ENCODE measurements at regions not wholly inside any gene's neighbourhood (a gene's known extent, or its start where the extent isn't known, plus 50 kb on each side); places are given as distances from the start of the nearest gene placed in this dataset.

- intact Hi-C loops (cut with micrococcal nuclease): loop anchor here (1.0 to 2.0 kb wide), 4 partner anchors 48 to 222 kb away; partner anchors contain the start of genes SORL1 and SORL1-AS1
- DNase-seq (peak; percentile 89), ATAC-seq (ENCODE audit: low read depth) (peak; percentile 98)
- H3K4me3 ChIP-seq (ENCODE audit: control extremely low read depth in 1 of 5, extremely low read depth in 1 of 5, insufficient read depth in 1 of 5, low read depth in 2 of 5, low read length in 4 of 5): peak overlapping the region in 3 of 5 experiments; percentile 33 to 40 (median 34)
- ChIA-PET POLR2A (interaction anchor here (0.7 to 2.3 kb wide), 10 partner anchors 9 to 85 kb away, joined by 3 to 8 read pairs (median 4); partner anchors contain the start of genes SC5D, SORL1 and SORL1-AS1), CTCF (interaction anchor here (0.9 to 2.8 kb wide), 13 partner anchors 9 to 224 kb away, joined by 3 to 18 read pairs (median 4); partner anchors contain the start of genes SORL1 and SORL1-AS1)
- H3K4me1 ChIP-seq (ENCODE audit: control insufficient read depth in 2 of 2, insufficient read depth in 2 of 2, low read length in 2 of 2): peaks cover 20 to 23% of the 10 kb centered on the region in 2 donors
- Mint-ChIP-seq H3K4me1 (peaks cover 40% of the 10 kb centered on the region), H3K27ac (peak overlapping the region; percentile 81), H3K27me3 (peaks cover 4% of the 10 kb centered on the region), H3K4me3 (peak overlapping the region; percentile 73), H3K9me3 (ENCODE audit: insufficient read depth) (no peaks in the 10 kb centered on the region)
- TF ChIP-seq EZH2 (IDR thresholded peaks at IDR 0.05; ENCODE audit: borderline replicate concordance, insufficient read depth, low read depth, low read length, poor library complexity, severe bottlenecking) (no peak), CTCF (IDR thresholded peaks at IDR 0.05) (no peak)
- 17% methylated on average over 4 of the region's 8 CpGs for WGBS (ENCODE audit: insufficient coverage)
- peak overlapping the region; percentile 40 to 52 for H3K27ac ChIP-seq (ENCODE audit: low read length in 2 of 2)
- no peaks in the 10 kb centered on the region for H3K27me3 ChIP-seq (replicated peaks in 1 of 4; ENCODE audit: control extremely low read depth in 1 of 4, control insufficient read depth in 3 of 4, insufficient read depth in 4 of 4, low read length in 3 of 4)
- no peaks in the 10 kb centered on the region for H3K9me3 ChIP-seq (ENCODE audit: control extremely low read depth in 1 of 3, control insufficient read depth in 2 of 3, insufficient read depth in 1 of 3, low read length in 2 of 3)
- H3K9ac ChIP-seq (ENCODE audit: low read length): peak overlapping the region; percentile 18
- peak overlapping the region; percentile 36 for H2AFZ ChIP-seq (ENCODE audit: insufficient read depth, low read depth, low read length, poor library complexity, severe bottlenecking)
- H4K20me1 ChIP-seq (ENCODE audit: control insufficient read depth, insufficient read depth, low read length, poor library complexity, severe bottlenecking): no peaks in the 10 kb centered on the region
- peak overlapping the region; percentile 71 for H3K4me2 ChIP-seq (replicated peaks; ENCODE audit: low read depth, low read length, poor library complexity, severe bottlenecking)
- no peaks in the 10 kb centered on the region for H3K36me3 ChIP-seq (replicated peaks in 1 of 2; ENCODE audit: control extremely low read depth in 1 of 2, control insufficient read depth in 1 of 2, extremely low read depth in 1 of 2, insufficient read depth in 2 of 2, low read length in 1 of 2)
- H3K79me2 ChIP-seq (ENCODE audit: control insufficient read depth, insufficient read depth, low read length): no peaks in the 10 kb centered on the region
Measured at GRCh38 chr11:121367001-121367843, 74.7 kb downstream of the SC5D start.
